Stimulated activated CD8-positive, alpha-beta memory T cell treated with anti-CD3 and anti-CD28 coated beads, Interleukin-7, amount 100 ng/mL, for 4 hours (primary cell): ENCODE measurements at regions not wholly inside any gene's neighbourhood (a gene's known extent, or its start where the extent isn't known, plus 50 kb on each side); places are given as distances from the start of the nearest gene placed in this dataset.

ENCODE experiments used
- DNase-seq, 2 donors: peaks; one replicate each; pipeline ENCODE4 v3.0.0-alpha.2; 2020; ENCODE audit warnings: low read depth in 2 of 2

- DNase-seq: no peak
Measured at GRCh38 chr9:99752417-99753109, 69.1 kb upstream of the NR4A3 start.

GRCh38 chr9:99753436-99753835, 68.2 kb upstream of the NR4A3 start:
- no peak for DNase-seq

- no peak for DNase-seq
Measured at GRCh38 chr9:99760421-99760820, 61.3 kb upstream of the NR4A3 start.

GRCh38 chr9:99762470-99762869, 59.2 kb upstream of the NR4A3 start:
- DNase-seq: no peak
